ENCODE measurements at regions not wholly inside any gene's neighbourhood (a gene's known extent, or its start where the extent isn't known, plus 50 kb on each side); places are given as distances from the start of the nearest gene placed in this dataset.
A peak's percentile ranks its signal among the peaks of the same experiment; 100 is the strongest.

GRCh38 chr2:129253461-129253812 lies 726.0 kb upstream of the RAB6C start:
- ChIA-PET POLR2A (no interaction called here), CTCF (no interaction called here)
- peaks cover 22% of the 10 kb centered on the region for H3K9me3 Mint-ChIP-seq (ENCODE audit: unreplicated experiment)
- no peaks in the 10 kb centered on the region; the same call in 1 of the 2 replicates for H3K9me3 ChIP-seq
- no peak overlapping the region for H3K4me3 ChIP-seq (ENCODE audit: low read depth, low read length)
- H3K27ac Mint-ChIP-seq (ENCODE audit: unreplicated experiment): no peak overlapping the region
- peak; percentile 43 to 52 for TF ChIP-seq CTCF (IDR thresholded peaks at IDR 0.05; ENCODE audit: insufficient read depth in 1 of 2, low read depth in 1 of 2, low read length in 1 of 2, severe bottlenecking in 1 of 2, unreplicated experiment in 1 of 2)
- H3K36me3 ChIP-seq (ENCODE audit: control insufficient read depth, insufficient read depth, low read length): no peaks in the 10 kb centered on the region
- no TSS peak for BruUV-seq (replicated peaks)
- peak in 1 of 2 experiments; percentile 24 for DNase-seq
- no peak overlapping the region for H3K4me3 Mint-ChIP-seq (ENCODE audit: unreplicated experiment)
- H3K4me1 ChIP-seq: no peaks in the 10 kb centered on the region
- intact Hi-C loops (cut with micrococcal nuclease; ENCODE audit: unreplicated experiment): no loop called here
- H3K36me3 Mint-ChIP-seq (ENCODE audit: insufficient read depth, unreplicated experiment): no peaks in the 10 kb centered on the region
- peaks cover 9% of the 10 kb centered on the region for H3K27me3 Mint-ChIP-seq (ENCODE audit: insufficient read depth, unreplicated experiment)
- no peaks in the 10 kb centered on the region for H3K27me3 ChIP-seq (replicated peaks; ENCODE audit: control insufficient read depth, insufficient read depth, low read length)
- H3K4me1 Mint-ChIP-seq (ENCODE audit: low read depth, unreplicated experiment): no peaks in the 10 kb centered on the region

- no peaks in the 10 kb centered on the region; the same call in 1 of the 2 replicates for H3K9me3 ChIP-seq
- no peak overlapping the region for H3K4me3 Mint-ChIP-seq (ENCODE audit: unreplicated experiment)
- POLR2A ChIA-PET: no interaction called here
- peaks cover 34% of the 10 kb centered on the region for H3K9me3 Mint-ChIP-seq (ENCODE audit: unreplicated experiment)
- no peak overlapping the region for H3K4me3 ChIP-seq (ENCODE audit: low read depth, low read length)
- BruUV-seq (replicated peaks): no TSS peak
- intact Hi-C loops (cut with micrococcal nuclease; ENCODE audit: unreplicated experiment): no loop called here
- no peak for TF ChIP-seq CTCF (IDR thresholded peaks at IDR 0.05; ENCODE audit: insufficient read depth in 1 of 2, low read depth in 1 of 2, low read length in 1 of 2, severe bottlenecking in 1 of 2, unreplicated experiment in 1 of 2)
- CTCF ChIA-PET: no interaction called here
- H3K4me1 ChIP-seq: no peaks in the 10 kb centered on the region
- no peaks in the 10 kb centered on the region for H3K4me1 Mint-ChIP-seq (ENCODE audit: low read depth, unreplicated experiment)
- DNase-seq: no peak
- H3K27ac Mint-ChIP-seq (ENCODE audit: unreplicated experiment): no peak overlapping the region
- H3K27me3 Mint-ChIP-seq (ENCODE audit: insufficient read depth, unreplicated experiment): peaks cover 9% of the 10 kb centered on the region
- H3K36me3 ChIP-seq (ENCODE audit: control insufficient read depth, insufficient read depth, low read length): no peaks in the 10 kb centered on the region
- H3K27me3 ChIP-seq (replicated peaks; ENCODE audit: control insufficient read depth, insufficient read depth, low read length): no peaks in the 10 kb centered on the region
- no peaks in the 10 kb centered on the region for H3K36me3 Mint-ChIP-seq (ENCODE audit: insufficient read depth, unreplicated experiment)
These were observed 724.7 kb upstream of the RAB6C start for GRCh38 chr2:129254718-129255117.

GRCh38 chr2:129255610-129256313 lies 723.7 kb upstream of the RAB6C start:
- CTCF ChIA-PET: no interaction called here
- peaks cover 5% of the 10 kb centered on the region for H3K27me3 Mint-ChIP-seq (ENCODE audit: insufficient read depth, unreplicated experiment)

More at GRCh38 chr2:129255610-129256313, 723.7 kb upstream of the RAB6C start:
- Mint-ChIP-seq H3K27ac (ENCODE audit: unreplicated experiment) (no peak overlapping the region), H3K4me3 (ENCODE audit: unreplicated experiment) (no peak overlapping the region), H3K9me3 (ENCODE audit: unreplicated experiment) (peaks cover 34% of the 10 kb centered on the region), H3K36me3 (ENCODE audit: insufficient read depth, unreplicated experiment) (no peaks in the 10 kb centered on the region), H3K4me1 (ENCODE audit: low read depth, unreplicated experiment) (no peaks in the 10 kb centered on the region)
- Histone ChIP-seq H3K9me3 (no peaks in the 10 kb centered on the region; the same call in 1 of the 2 replicates), H3K4me3 (ENCODE audit: low read depth, low read length) (no peak overlapping the region), H3K4me1 (no peaks in the 10 kb centered on the region), H3K27me3 (replicated peaks; ENCODE audit: control insufficient read depth, insufficient read depth, low read length) (no peaks in the 10 kb centered on the region), H3K36me3 (ENCODE audit: control insufficient read depth, insufficient read depth, low read length) (no peaks in the 10 kb centered on the region)
- no TSS peak for BruUV-seq (replicated peaks)
- DNase-seq: no peak
- no peak for TF ChIP-seq CTCF (IDR thresholded peaks at IDR 0.05; ENCODE audit: insufficient read depth in 1 of 2, low read depth in 1 of 2, low read length in 1 of 2, severe bottlenecking in 1 of 2, unreplicated experiment in 1 of 2)
- POLR2A ChIA-PET: no interaction called here
- intact Hi-C loops (cut with micrococcal nuclease; ENCODE audit: unreplicated experiment): no loop called here

All from Caco-2 (cell line).